ENCODE measurements at regions not wholly inside any gene's neighbourhood (a gene's known extent, or its start where the extent isn't known, plus 50 kb on each side); places are given as distances from the start of the nearest gene placed in this dataset.

GRCh38 chr5:97422678-97423077, 239.6 kb upstream of the RIOK2 start:
- H3K4me3 Mint-ChIP-seq (ENCODE audit: unreplicated experiment) = no peak overlapping the region
- H3K4me1 Mint-ChIP-seq (ENCODE audit: low read depth) = no peaks in the 10 kb centered on the region
- H3K27me3 Mint-ChIP-seq (ENCODE audit: low read depth) = no peaks in the 10 kb centered on the region
- no peak overlapping the region for H3K27ac Mint-ChIP-seq (ENCODE audit: unreplicated experiment)
- no peaks in the 10 kb centered on the region for H3K36me3 Mint-ChIP-seq (ENCODE audit: low read depth)
- DNase-seq (ENCODE audit: low spot score) = no peak
- H3K9me3 Mint-ChIP-seq (ENCODE audit: low read depth) = no peaks in the 10 kb centered on the region
- no peak for TF ChIP-seq CTCF (IDR thresholded peaks at IDR 0.05)

GRCh38 chr5:97425511-97425910, 242.5 kb upstream of the RIOK2 start:
- DNase-seq (ENCODE audit: low spot score) = no peak
- no peaks in the 10 kb centered on the region for H3K4me1 Mint-ChIP-seq (ENCODE audit: low read depth)
- no peaks in the 10 kb centered on the region for H3K27me3 Mint-ChIP-seq (ENCODE audit: low read depth)
- TF ChIP-seq CTCF (IDR thresholded peaks at IDR 0.05) = peak; percentile 66
- H3K4me3 Mint-ChIP-seq (ENCODE audit: unreplicated experiment) = no peak overlapping the region
- H3K36me3 Mint-ChIP-seq (ENCODE audit: low read depth) = no peaks in the 10 kb centered on the region
- H3K27ac Mint-ChIP-seq (ENCODE audit: unreplicated experiment) = no peak overlapping the region
- H3K9me3 Mint-ChIP-seq (ENCODE audit: low read depth) = no peaks in the 10 kb centered on the region

GRCh38 chr5:97427235-97427634, 244.2 kb upstream of the RIOK2 start:
- Mint-ChIP-seq H3K27ac (ENCODE audit: unreplicated experiment) (no peak overlapping the region), H3K36me3 (ENCODE audit: low read depth) (no peaks in the 10 kb centered on the region), H3K4me3 (ENCODE audit: unreplicated experiment) (no peak overlapping the region), H3K9me3 (ENCODE audit: low read depth) (peaks cover 3% of the 10 kb centered on the region), H3K27me3 (ENCODE audit: low read depth) (peaks cover 2% of the 10 kb centered on the region), H3K4me1 (ENCODE audit: low read depth) (no peaks in the 10 kb centered on the region)
- peak; percentile 21 for TF ChIP-seq CTCF (IDR thresholded peaks at IDR 0.05)
- DNase-seq (ENCODE audit: low spot score) = no peak

GRCh38 chr5:97434021-97434420, 251.0 kb upstream of the RIOK2 start:
- H3K9me3 Mint-ChIP-seq (ENCODE audit: low read depth) = peaks cover 3% of the 10 kb centered on the region
- no peak for TF ChIP-seq CTCF (IDR thresholded peaks at IDR 0.05)
- no peak overlapping the region for H3K4me3 Mint-ChIP-seq (ENCODE audit: unreplicated experiment)
- no peaks in the 10 kb centered on the region for H3K36me3 Mint-ChIP-seq (ENCODE audit: low read depth)
- no peaks in the 10 kb centered on the region for H3K4me1 Mint-ChIP-seq (ENCODE audit: low read depth)
- H3K27me3 Mint-ChIP-seq (ENCODE audit: low read depth) = peaks cover 4% of the 10 kb centered on the region
- no peak overlapping the region for H3K27ac Mint-ChIP-seq (ENCODE audit: unreplicated experiment)
- no peak for DNase-seq (ENCODE audit: low spot score)

- H3K27ac Mint-ChIP-seq (ENCODE audit: unreplicated experiment) = no peak overlapping the region
- no peak overlapping the region for H3K4me3 Mint-ChIP-seq (ENCODE audit: unreplicated experiment)
- no peaks in the 10 kb centered on the region for H3K4me1 Mint-ChIP-seq (ENCODE audit: low read depth)
- no peak for TF ChIP-seq CTCF (IDR thresholded peaks at IDR 0.05)
- DNase-seq (ENCODE audit: low spot score) = no peak
- H3K27me3 Mint-ChIP-seq (ENCODE audit: low read depth) = peaks cover 5% of the 10 kb centered on the region
- H3K9me3 Mint-ChIP-seq (ENCODE audit: low read depth) = no peaks in the 10 kb centered on the region
- H3K36me3 Mint-ChIP-seq (ENCODE audit: low read depth) = no peaks in the 10 kb centered on the region
These were observed 253.4 kb upstream of the RIOK2 start for GRCh38 chr5:97436405-97436804.

Measured in chondrocyte (in vitro differentiated cells).